K562 (cell line): ENCODE measurements at regions not wholly inside any gene's neighbourhood (a gene's known extent, or its start where the extent isn't known, plus 50 kb on each side); places are given as distances from the start of the nearest gene placed in this dataset.

Source experiments
- ATAC-seq: fragments of 200-7000 bp; cut with Tn5 transposase; 3 replicates; pipeline ENCODE4 v1.9.1; 2020; ENCODE audit warnings: moderate library complexity
- BruUV-seq: library from RNA; stranded (reverse); fragments of 400-500 nt; replicated peaks from 2 replicates; lab custom pipeline; 2021; lab: Mats Ljungman, UMichigan
- CTCF ChIA-PET: fragments of 300-600 bp; formaldehyde crosslinking; extraction: SDS; loops from one replicate; lab custom pipeline; 2021; ENCODE audit warnings: low intra/inter-chr PET ratio; lab: Yijun Ruan, JAX
- POLR2A ChIA-PET: fragments of 300-600, 350-650 bp; sonication (Branson Sonifier 250); formaldehyde crosslinking; extraction: SDS; loops from one replicate; lab custom pipeline; 2021; ENCODE audit warnings: antibody characterized with exemption, inconsistent platforms; lab: Yijun Ruan, JAX
- DNase-seq, 4 experiments: peaks; one replicate each; pipeline versions ENCODE4 v3.0.0 to v3.0.0-alpha.2; 2011 to 2018; ENCODE audit warnings: low spot score in 3 of 4, mixed read lengths in 3 of 4; ENCODE audit errors: extremely low read depth in 1 of 4
- FAIRE-seq: peaks from 2 replicates; lab custom pipeline; 2011; peaks lifted over from hg19 to GRCh38; lab: Jason Lieb, UNC
- H2AFZ ChIP-seq: 2 replicates; pipeline ENCODE4 v1.6.0; 2011; ENCODE audit warnings: low read depth, low read length, control low read depth, inconsistent platforms
- H3K27ac ChIP-seq: fragments of 200-600 bp; 3 replicates; pipeline ENCODE4 v1.8.0; 2011; ENCODE audit warnings: low read depth, mild to moderate bottlenecking, control low read depth, inconsistent platforms, low read length, moderate library complexity, mixed read lengths; ENCODE audit errors: extremely low read depth
- H3K27me3 ChIP-seq, 2 experiments: fragments of 300-600 bp in 1 of 2; 2 replicates in 1 of 2; 3 replicates in 1 of 2; pipeline versions ENCODE4 v1.6.0 to v1.8.0; 2011; ENCODE audit warnings: inconsistent platforms in 2 of 2, low read length in 2 of 2, mild to moderate bottlenecking in 1 of 2, mixed read lengths in 1 of 2, moderate library complexity in 1 of 2; ENCODE audit not compliant: control insufficient read depth in 2 of 2, insufficient read depth in 2 of 2
- H3K36me3 ChIP-seq: fragments of 300-600 bp; 3 replicates; pipeline ENCODE4 v1.8.0; 2011; ENCODE audit warnings: mild to moderate bottlenecking, low read length, inconsistent platforms; ENCODE audit not compliant: control insufficient read depth, insufficient read depth
- H3K4me1 ChIP-seq, 2 experiments: fragments of 200-600 bp in 1 of 2; replicated peaks in 1 of 2; 2 replicates in 1 of 2; 3 replicates in 1 of 2; pipeline versions ENCODE4 v1.5.1 to v1.8.0; 2011; ENCODE audit warnings: inconsistent platforms in 2 of 2, low read length in 2 of 2, mild to moderate bottlenecking in 1 of 2, mixed read lengths in 1 of 2, moderate library complexity in 1 of 2; ENCODE audit not compliant: control insufficient read depth in 2 of 2, insufficient read depth in 2 of 2
- H3K4me2 ChIP-seq: 2 replicates; pipeline ENCODE4 v1.6.1; 2011; ENCODE audit warnings: low read length, control low read depth, inconsistent platforms, mixed read lengths; ENCODE audit not compliant: insufficient read depth
- H3K4me3 ChIP-seq: fragments of 200-600 bp; sonication (generic), shearing (Covaris generic); 2 replicates; pipeline ENCODE4 v1.5.1; 2016; ENCODE audit warnings: control low read depth, inconsistent platforms
- H3K79me2 ChIP-seq: fragments of 200-600 bp; 3 replicates; pipeline ENCODE4 v1.8.0; 2011; ENCODE audit warnings: low read length, inconsistent platforms; ENCODE audit not compliant: control insufficient read depth, insufficient read depth
- H3K9ac ChIP-seq, 2 experiments: 2 replicates each; pipeline versions ENCODE4 v1.6.0 to v1.6.1; 2011; ENCODE audit warnings: low read depth in 2 of 2, low read length in 2 of 2, control low read depth in 1 of 2, inconsistent platforms in 1 of 2, mild to moderate bottlenecking in 1 of 2, mixed read lengths in 1 of 2; ENCODE audit not compliant: insufficient read depth in 1 of 2
- H3K9me1 ChIP-seq: one replicate; pipeline ENCODE4 v1.6.0; 2011; ENCODE audit warnings: inconsistent platforms, mild to moderate bottlenecking, low read length, moderate library complexity; ENCODE audit not compliant: control insufficient read depth, insufficient read depth
- H3K9me3 ChIP-seq: replicated peaks from 2 replicates; pipeline ENCODE4 v1.5.1; 2011; ENCODE audit warnings: low read depth, low read length, inconsistent platforms; ENCODE audit not compliant: control insufficient read depth, insufficient read depth
- H4K20me1 ChIP-seq: replicated peaks from 2 replicates; pipeline ENCODE4 v1.6.1; 2011; ENCODE audit warnings: low read length, inconsistent platforms, mixed read lengths; ENCODE audit not compliant: control insufficient read depth, insufficient read depth
- ATF3 ChIP-seq, 2 experiments: fragments of 450-650 bp in 1 of 2; sonication (generic) in 1 of 2; formaldehyde crosslinking in 1 of 2; IDR thresholded peaks in 1 of 2; conservative IDR thresholded peaks in 1 of 2; 2 replicates each; pipeline versions ENCODE4 v1.6.1 to v1.8.1; 2016 to 2023; ENCODE audit warnings: mild to moderate bottlenecking in 2 of 2, moderate library complexity in 2 of 2, inconsistent platforms in 1 of 2, missing genetic modification reagents in 1 of 2
- BRF2 ChIP-seq: IDR thresholded peaks from 3 replicates; pipeline ENCODE4 v1.6.1; 2011; ENCODE audit warnings: borderline replicate concordance, mild to moderate bottlenecking; ENCODE audit not compliant: insufficient read length, insufficient read depth
- FOXA3 ChIP-seq, 2 experiments: fragments of 450-650 bp in 1 of 2; sonication (generic) in 1 of 2; formaldehyde crosslinking; IDR thresholded peaks in 1 of 2; conservative IDR thresholded peaks in 1 of 2; 2 replicates each; pipeline versions ENCODE4 v1.4.0 to v1.8.0; 2020 to 2022; ENCODE audit warnings: mild to moderate bottlenecking in 2 of 2, missing genetic modification reagents in 1 of 2
- FUS ChIP-seq: fragments of 200-400 bp; formaldehyde crosslinking; optimal IDR thresholded peaks from 2 replicates; pipeline ENCODE3; 2017; ENCODE audit warnings: low read depth, low read length
- GTF3C2 ChIP-seq: IDR thresholded peaks from 3 replicates; pipeline ENCODE4 v1.6.1; 2011; ENCODE audit warnings: borderline replicate concordance, mild to moderate bottlenecking, moderate library complexity; ENCODE audit not compliant: insufficient read length; ENCODE audit errors: extremely low read depth
- HIVEP1 ChIP-seq: fragments of 250-450 bp; sonication (Bioruptor Pico); IDR thresholded peaks from 2 replicates; pipeline ENCODE4 v1.4.0; 2020; ENCODE audit warnings: mild to moderate bottlenecking
- SAFB ChIP-seq: fragments of 200-400 bp; formaldehyde crosslinking; IDR thresholded peaks from 2 replicates; pipeline ENCODE4 v1.6.1; 2017; ENCODE audit warnings: low read depth, low read length, borderline replicate concordance
- SMAD3 ChIP-seq: fragments of 450-650 bp; formaldehyde crosslinking; conservative IDR thresholded peaks from 2 replicates; pipeline ENCODE4 v1.4.0; 2020; ENCODE audit warnings: mild to moderate bottlenecking
- XRCC5 ChIP-seq: fragments of 200-400 bp; formaldehyde crosslinking; IDR thresholded peaks from 2 replicates; pipeline ENCODE4 v1.6.1; 2017; ENCODE audit warnings: low read depth, mild to moderate bottlenecking, low read length
- ZNF699 ChIP-seq: fragments of 250-450 bp; sonication (Bioruptor Pico); IDR thresholded peaks from 2 replicates; pipeline ENCODE4 v1.8.0; 2021; ENCODE audit warnings: mild to moderate bottlenecking, moderate library complexity; ENCODE audit not compliant: insufficient replicate concordance
- ZNF77 ChIP-seq: fragments of 250-450 bp; sonication (Bioruptor Pico); IDR thresholded peaks from 2 replicates; pipeline ENCODE4 v1.5.0; 2020
- WGBS: fragments of 100-300 bp; shearing (Covaris generic); methylation state at CpG from one replicate; pipeline ENCODE4 v1.1.6; 2016; ENCODE audit warnings: low coverage, mixed read lengths; ENCODE audit not compliant: insufficient coverage; ENCODE audit errors: missing lambda C conversion rate; 5-methylcytosine and 5-hydroxymethylcytosine counted together
- in situ Hi-C: fragments of 300-500 bp; cut with MboI; formaldehyde crosslinking; loops from 4 replicates; pipeline ENCODE4 v1.15.0; 2018; ENCODE audit warnings: inconsistent platforms, mixed read lengths
- intact Hi-C: fragments of 100-400 bp; cut with micrococcal nuclease; formaldehyde crosslinking; loops from 2 replicates; pipeline ENCODE4 v1.14.2; 2022
- TF ChIP-seq, protein P1 (sequence below), 2 experiments: fragments of 450-650 bp; IDR thresholded peaks; 2 replicates each; pipeline ENCODE4 v1.6.1; 2016

- H3K9me1 ChIP-seq, result no peaks in the 10 kb centered on the region
- H3K27ac ChIP-seq, result no peak overlapping the region
- BruUV-seq, result no TSS peak
- in situ Hi-C loops, result no loop called here
- no peak for TF ChIP-seq XRCC5
- no peak for TF ChIP-seq FUS
- no peak for TF ChIP-seq ZNF77 (CRISPR knock-in tag)
- no peak for TF ChIP-seq HIVEP1
- no peak for TF ChIP-seq FOXA3 (CRISPR knock-in tag; conservative IDR thresholded peaks at IDR 0.05 in 1 of 2, IDR thresholded peaks at IDR 0.05 in 1 of 2)
- TF ChIP-seq SAFB, result no peak
- TF ChIP-seq GTF3C2, result no peak
- no peak for TF ChIP-seq ZNF699 (CRISPR knock-in tag)
- TF ChIP-seq, protein P1, sequence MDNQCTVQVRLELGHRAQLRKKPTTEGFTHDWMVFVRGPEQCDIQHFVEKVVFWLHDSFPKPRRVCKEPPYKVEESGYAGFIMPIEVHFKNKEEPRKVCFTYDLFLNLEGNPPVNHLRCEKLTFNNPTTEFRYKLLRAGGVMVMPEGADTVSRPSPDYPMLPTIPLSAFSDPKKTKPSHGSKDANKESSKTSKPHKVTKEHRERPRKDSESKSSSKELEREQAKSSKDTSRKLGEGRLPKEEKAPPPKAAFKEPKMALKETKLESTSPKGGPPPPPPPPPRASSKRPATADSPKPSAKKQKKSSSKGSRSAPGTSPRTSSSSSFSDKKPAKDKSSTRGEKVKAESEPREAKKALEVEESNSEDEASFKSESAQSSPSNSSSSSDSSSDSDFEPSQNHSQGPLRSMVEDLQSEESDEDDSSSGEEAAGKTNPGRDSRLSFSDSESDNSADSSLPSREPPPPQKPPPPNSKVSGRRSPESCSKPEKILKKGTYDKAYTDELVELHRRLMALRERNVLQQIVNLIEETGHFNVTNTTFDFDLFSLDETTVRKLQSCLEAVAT (IDR thresholded peaks at IDR 0.05), result no peak
- no peak for TF ChIP-seq BRF2
- no peak for TF ChIP-seq SMAD3 (CRISPR knock-in tag)
- no peak for TF ChIP-seq ATF3 (IDR thresholded peaks at IDR 0.05)
- no peak for TF ChIP-seq ATF3 (CRISPR knock-in tag; conservative IDR thresholded peaks at IDR 0.05)
- TF ChIP-seq, all 486 proteins: peak for 0
- Histone ChIP-seq H3K27me3 (peaks cover 0 to 8% of the 10 kb centered on the region in 2 experiments; a peak in 4 of 5 replicates), H3K36me3 (no peaks in the 10 kb centered on the region), H3K4me3 (no peak overlapping the region), H3K9me3 (no peaks in the 10 kb centered on the region), H4K20me1 (no peaks in the 10 kb centered on the region), H2AFZ (no peak overlapping the region), H3K79me2 (no peaks in the 10 kb centered on the region), H3K9ac (no peak overlapping the region), H3K4me2 (no peak overlapping the region), H3K4me1 (no peaks in the 10 kb centered on the region)
- ATAC-seq (no peak), FAIRE-seq (no peak), DNase-seq (no peak)
- intact Hi-C loops, result no loop called here
- ChIA-PET POLR2A (no interaction called here), CTCF (no interaction called here)
- 21% methylated on average over 2 of the region's 2 CpGs for WGBS
These were observed 64.7 kb upstream of the PLAC8 start for GRCh38 chr4:83179205-83179604.
